Activated CD4-positive, alpha-beta T cell treated with anti-CD3 and anti-CD28 coated beads, Interleukin-2, amount 50 U/mL, for 1 hour (primary cell): ENCODE measurements at regions not wholly inside any gene's neighbourhood (a gene's known extent, or its start where the extent isn't known, plus 50 kb on each side); places are given as distances from the start of the nearest gene placed in this dataset.
"Not testable (repeated sequence)": the region's sequence is repeated elsewhere in the genome, so short reads cannot be mapped to it uniquely, and the experiment has no call there.

ENCODE experiments used
- DNase-seq: peaks from one replicate; pipeline ENCODE4 v3.0.0-alpha.2; 2020

GRCh38 chr10:78419481-78420265 lies 386.0 kb downstream of the RPS24 start:
- no peak for DNase-seq

GRCh38 chr10:78420946-78421735 lies 387.5 kb downstream of the RPS24 start:
- DNase-seq: no peak

- not testable (repeated sequence) for DNase-seq
Measured at GRCh38 chr10:78424050-78424449, 390.4 kb downstream of the RPS24 start.

- DNase-seq: no peak
Measured at GRCh38 chr10:78424723-78425122, 391.1 kb downstream of the RPS24 start.

- DNase-seq: no peak
Measured at GRCh38 chr10:78426181-78426580, 392.5 kb downstream of the RPS24 start.

- DNase-seq: no peak
Measured at GRCh38 chr10:78427497-78428031, 393.9 kb downstream of the RPS24 start.

- no peak for DNase-seq
Measured at GRCh38 chr10:78428579-78428978, 394.9 kb downstream of the RPS24 start.

GRCh38 chr10:78429984-78430383 lies 396.3 kb downstream of the RPS24 start:
- no peak for DNase-seq

GRCh38 chr10:78432583-78432982 lies 398.9 kb downstream of the RPS24 start:
- DNase-seq: no peak

- no peak for DNase-seq
Measured at GRCh38 chr10:78433076-78433595, 399.5 kb downstream of the RPS24 start.

- DNase-seq: no peak
Measured at GRCh38 chr10:78433766-78434535, 400.3 kb downstream of the RPS24 start.

- DNase-seq: no peak
Measured at GRCh38 chr10:78434886-78435285, 401.2 kb downstream of the RPS24 start.

GRCh38 chr10:78435484-78436221 lies 402.0 kb downstream of the RPS24 start:
- DNase-seq: no peak

- DNase-seq: no peak
Measured at GRCh38 chr10:78436222-78436573, 402.5 kb downstream of the RPS24 start.

- DNase-seq: no peak
Measured at GRCh38 chr10:78436706-78437406, 403.2 kb downstream of the RPS24 start.

GRCh38 chr10:78437407-78437768 lies 403.7 kb downstream of the RPS24 start:
- DNase-seq: no peak

- no peak for DNase-seq
Measured at GRCh38 chr10:78437998-78438906, 404.6 kb downstream of the RPS24 start.

GRCh38 chr10:78438907-78439809 lies 405.5 kb downstream of the RPS24 start:
- no peak for DNase-seq

GRCh38 chr10:78441010-78441409 lies 407.3 kb downstream of the RPS24 start:
- no peak for DNase-seq
